ENCODE measurements at regions not wholly inside any gene's neighbourhood (a gene's known extent, or its start where the extent isn't known, plus 50 kb on each side); places are given as distances from the start of the nearest gene placed in this dataset.

DNA sequence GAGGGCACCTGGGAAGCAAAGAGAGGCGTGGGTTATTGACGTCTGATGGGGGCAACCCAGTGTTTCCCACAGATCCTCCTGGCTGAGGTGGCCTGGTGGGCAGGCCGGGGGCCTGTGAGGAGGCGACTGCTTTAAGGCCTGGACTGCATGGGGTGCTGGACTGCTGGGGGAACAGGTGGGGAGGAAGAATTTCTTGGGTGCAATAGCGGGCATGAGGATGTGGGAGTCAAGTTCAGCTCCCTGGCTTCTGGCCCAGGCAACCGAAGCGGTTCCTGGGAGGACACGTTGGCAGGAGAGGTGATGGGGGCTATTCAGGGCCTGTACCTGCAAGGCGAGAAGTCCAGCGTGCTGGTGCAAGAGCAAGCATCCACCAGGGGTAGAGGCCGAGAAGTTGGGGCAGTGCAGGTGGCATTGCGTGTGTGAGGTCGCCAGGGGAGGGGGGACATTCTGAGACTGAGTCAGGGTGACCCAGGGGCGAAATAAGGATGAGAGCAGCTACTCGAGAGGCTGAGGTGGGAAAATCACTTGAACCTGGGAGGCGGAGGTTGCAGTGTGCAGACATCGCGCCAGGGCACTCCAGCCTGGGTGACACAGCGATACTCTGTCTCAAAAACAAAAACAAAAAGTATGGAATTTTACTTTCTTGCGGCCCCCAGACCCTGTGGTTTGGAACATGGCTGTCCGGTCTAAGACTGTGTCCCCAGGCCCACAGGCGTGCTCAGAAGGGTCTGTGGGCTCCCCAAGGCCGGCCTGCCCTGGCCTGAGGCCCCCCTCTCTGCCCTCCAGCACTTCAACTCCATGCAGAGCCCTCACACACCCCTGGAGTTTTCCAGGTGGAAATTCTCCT, 53.6 kb upstream of the ELN start:
- Histone ChIP-seq H4K20me1 (replicated peaks; ENCODE audit: control insufficient read depth, insufficient read depth, low read length) (peaks cover 14% of the 10 kb centered on the region), H3K36me3 (ENCODE audit: control insufficient read depth, insufficient read depth, low read length) (no peaks in the 10 kb centered on the region), H3K4me2 (ENCODE audit: insufficient read depth, low read length) (no peak overlapping the region), H3K27ac (ENCODE audit: extremely low read depth, low read depth, low read length) (no peak overlapping the region), H3K9ac (ENCODE audit: insufficient read depth in 1 of 2, low read depth in 2 of 2, low read length in 2 of 2) (no peak overlapping the region), H3K4me3 (no peak overlapping the region), H3K27me3 (ENCODE audit: control insufficient read depth in 2 of 2, insufficient read depth in 2 of 2, low read length in 2 of 2) (peaks cover 31 to 85% of the 10 kb centered on the region in 2 experiments), H3K9me3 (replicated peaks; ENCODE audit: control insufficient read depth, insufficient read depth, low read depth, low read length) (no peaks in the 10 kb centered on the region), H3K9me1 (ENCODE audit: control insufficient read depth, insufficient read depth, low read length) (no peaks in the 10 kb centered on the region), H3K79me2 (ENCODE audit: control insufficient read depth, insufficient read depth, low read length) (no peaks in the 10 kb centered on the region), H3K4me1 (replicated peaks in 1 of 2; ENCODE audit: control insufficient read depth in 2 of 2, insufficient read depth in 2 of 2, low read length in 2 of 2) (peaks cover 0 to 9% of the 10 kb centered on the region in 2 experiments; a peak in 1 of 5 replicates), H2AFZ (ENCODE audit: low read depth, low read length) (no peak overlapping the region)
- ChIA-PET CTCF (ENCODE audit: low intra/inter-chr PET ratio) (no interaction called here), POLR2A (no interaction called here)
- TF ChIP-seq FOXA1 (IDR thresholded peaks at IDR 0.05; ENCODE audit: borderline replicate concordance) (no peak), ZNF143 (CRISPR knock-in tag; IDR thresholded peaks at IDR 0.05) (no peak), PCBP1 (IDR thresholded peaks at IDR 0.05; ENCODE audit: low read depth, low read length, poor library complexity, severe bottlenecking) (no peak), RBM17 (IDR thresholded peaks at IDR 0.05; ENCODE audit: borderline replicate concordance, low read depth, low read length) (no peak), YBX1 (IDR thresholded peaks at IDR 0.05) (no peak), ZFPM2 (CRISPR knock-in tag; IDR thresholded peaks at IDR 0.05) (no peak), ZBED1 (IDR thresholded peaks at IDR 0.05) (no peak), ZNF3 (CRISPR knock-in tag; IDR thresholded peaks at IDR 0.05) (no peak), KLF16 (IDR thresholded peaks at IDR 0.05) (no peak), CEBPB (tag; IDR thresholded peaks at IDR 0.05) (no peak), ZEB2 (IDR thresholded peaks at IDR 0.05) (no peak), RHOXF2B (CRISPR knock-in tag; conservative IDR thresholded peaks at IDR 0.05) (no peak), PRPF4 (IDR thresholded peaks at IDR 0.05; ENCODE audit: insufficient read depth, low read depth, low read length, poor library complexity, severe bottlenecking) (no peak), TEAD2 (tag; IDR thresholded peaks at IDR 0.05) (no peak)
- TF ChIP-seq, protein P1, sequence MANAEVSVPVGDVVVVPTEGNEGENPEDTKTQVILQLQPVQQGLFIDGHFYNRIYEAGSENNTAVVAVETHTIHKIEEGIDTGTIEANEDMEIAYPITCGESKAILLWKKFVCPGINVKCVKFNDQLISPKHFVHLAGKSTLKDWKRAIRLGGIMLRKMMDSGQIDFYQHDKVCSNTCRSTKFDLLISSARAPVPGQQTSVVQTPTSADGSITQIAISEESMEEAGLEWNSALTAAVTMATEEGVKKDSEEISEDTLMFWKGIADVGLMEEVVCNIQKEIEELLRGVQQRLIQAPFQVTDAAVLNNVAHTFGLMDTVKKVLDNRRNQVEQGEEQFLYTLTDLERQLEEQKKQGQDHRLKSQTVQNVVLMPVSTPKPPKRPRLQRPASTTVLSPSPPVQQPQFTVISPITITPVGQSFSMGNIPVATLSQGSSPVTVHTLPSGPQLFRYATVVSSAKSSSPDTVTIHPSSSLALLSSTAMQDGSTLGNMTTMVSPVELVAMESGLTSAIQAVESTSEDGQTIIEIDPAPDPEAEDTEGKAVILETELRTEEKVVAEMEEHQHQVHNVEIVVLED (CRISPR knock-in tag; IDR thresholded peaks at IDR 0.05) = no peak
- DNase-seq (ENCODE audit: extremely low read depth in 1 of 4, low spot score in 3 of 4) (no peak), FAIRE-seq (no peak), ATAC-seq (no peak)
- BruUV-seq (replicated peaks) = no TSS peak
- WGBS (ENCODE audit: insufficient coverage, low coverage, missing lambda C conversion rate) = 6% methylated on average over 23 of the region's 23 CpGs
- intact Hi-C loops (cut with micrococcal nuclease) (no loop called here), in situ Hi-C loops (cut with MboI) (no loop called here)
